ENCODE measurements at regions not wholly inside any gene's neighbourhood (a gene's known extent, or its start where the extent isn't known, plus 50 kb on each side); places are given as distances from the start of the nearest gene placed in this dataset.

GRCh38 chr17:69719474-69720048, 305.1 kb downstream of the MAP2K6 start:
- Histone ChIP-seq H3K36me3 (no peaks in the 10 kb centered on the region), H3K4me2 (no peak overlapping the region), H3K27me3 (no peaks in the 10 kb centered on the region), H4K20me1 (no peaks in the 10 kb centered on the region), H3K4me3 (no peak overlapping the region), H3K9ac (no peak overlapping the region), H3K9me3 (replicated peaks in 1 of 11) (peaks cover 0 to 8% (median 5%) of the 10 kb centered on the region in 11 experiments; a peak in 6 of 22 replicates), H3K27ac (no peak overlapping the region), H3K4me1 (no peaks in the 10 kb centered on the region)
- TF ChIP-seq Cebpa-rat (IDR thresholded peaks at IDR 0.05): no peak

- Histone ChIP-seq H3K27ac (no peak overlapping the region), H3K9ac (no peak overlapping the region), H3K9me3 (replicated peaks in 1 of 11) (no peaks in the 10 kb centered on the region), H3K36me3 (no peaks in the 10 kb centered on the region), H3K4me2 (no peak overlapping the region), H3K27me3 (no peaks in the 10 kb centered on the region), H4K20me1 (no peaks in the 10 kb centered on the region), H3K4me1 (no peaks in the 10 kb centered on the region), H3K4me3 (no peak overlapping the region)
- TF ChIP-seq Cebpa-rat (IDR thresholded peaks at IDR 0.05): no peak
Observed at GRCh38 chr17:69722518-69722917, 308.0 kb downstream of the MAP2K6 start.

- H3K27me3 ChIP-seq: no peaks in the 10 kb centered on the region
- H3K4me3 ChIP-seq: no peak overlapping the region
- no peak overlapping the region for H3K4me2 ChIP-seq
- H3K4me1 ChIP-seq: peaks cover 0 to 6% (median under 1%) of the 10 kb centered on the region in 10 experiments; a peak in 8 of 20 replicates
- no peak overlapping the region for H3K9ac ChIP-seq
- H4K20me1 ChIP-seq: no peaks in the 10 kb centered on the region
- no peak for TF ChIP-seq Cebpa-rat (IDR thresholded peaks at IDR 0.05)
- no peak overlapping the region for H3K27ac ChIP-seq
- H3K36me3 ChIP-seq: no peaks in the 10 kb centered on the region
- H3K9me3 ChIP-seq (replicated peaks in 1 of 11): no peaks in the 10 kb centered on the region
Observed at GRCh38 chr17:69723316-69723715, 308.8 kb downstream of the MAP2K6 start.

- no peak overlapping the region for H3K4me3 ChIP-seq
- no peaks in the 10 kb centered on the region for H3K36me3 ChIP-seq
- no peak overlapping the region for H3K27ac ChIP-seq
- H3K27me3 ChIP-seq: no peaks in the 10 kb centered on the region
- H3K9me3 ChIP-seq (replicated peaks in 1 of 11): no peaks in the 10 kb centered on the region
- peaks cover 0 to 11% (median 3%) of the 10 kb centered on the region in 10 experiments; a peak in 8 of 20 replicates for H3K4me1 ChIP-seq
- no peak overlapping the region for H3K4me2 ChIP-seq
- no peak overlapping the region for H3K9ac ChIP-seq
- no peaks in the 10 kb centered on the region for H4K20me1 ChIP-seq
- no peak for TF ChIP-seq Cebpa-rat (IDR thresholded peaks at IDR 0.05)
Observed at GRCh38 chr17:69723741-69724140, 309.2 kb downstream of the MAP2K6 start.

GRCh38 chr17:69724238-69724637, 309.7 kb downstream of the MAP2K6 start:
- H3K9me3 ChIP-seq (replicated peaks in 1 of 11): no peaks in the 10 kb centered on the region
- no peaks in the 10 kb centered on the region for H3K36me3 ChIP-seq
- no peak overlapping the region for H3K4me3 ChIP-seq
- H3K27ac ChIP-seq: no peak overlapping the region
- no peaks in the 10 kb centered on the region for H3K27me3 ChIP-seq
- no peaks in the 10 kb centered on the region for H4K20me1 ChIP-seq
- no peak for TF ChIP-seq Cebpa-rat (IDR thresholded peaks at IDR 0.05)
- no peak overlapping the region for H3K9ac ChIP-seq
- peaks cover 0 to 12% (median 4%) of the 10 kb centered on the region in 10 experiments; a peak in 8 of 20 replicates for H3K4me1 ChIP-seq
- H3K4me2 ChIP-seq: no peak overlapping the region

GRCh38 chr17:69725146-69725545, 310.6 kb downstream of the MAP2K6 start:
- Histone ChIP-seq H3K27me3 (no peaks in the 10 kb centered on the region), H3K27ac (no peak overlapping the region), H3K9me3 (replicated peaks in 1 of 11) (no peaks in the 10 kb centered on the region), H3K4me2 (no peak overlapping the region), H3K4me1 (peaks cover 0 to 12% (median 4%) of the 10 kb centered on the region in 10 experiments; a peak in 8 of 20 replicates), H4K20me1 (no peaks in the 10 kb centered on the region), H3K36me3 (no peaks in the 10 kb centered on the region), H3K9ac (no peak overlapping the region), H3K4me3 (no peak overlapping the region)
- no peak for TF ChIP-seq Cebpa-rat (IDR thresholded peaks at IDR 0.05)

GRCh38 chr17:69728816-69729215, 314.3 kb downstream of the MAP2K6 start:
- no peaks in the 10 kb centered on the region for H3K27me3 ChIP-seq
- peaks cover 0 to 12% (median 4%) of the 10 kb centered on the region in 10 experiments; a peak in 8 of 20 replicates for H3K4me1 ChIP-seq
- H4K20me1 ChIP-seq: no peaks in the 10 kb centered on the region
- no peak overlapping the region for H3K27ac ChIP-seq
- no peaks in the 10 kb centered on the region for H3K9me3 ChIP-seq (replicated peaks in 1 of 11)
- no peaks in the 10 kb centered on the region for H3K36me3 ChIP-seq
- no peak overlapping the region for H3K4me3 ChIP-seq
- H3K4me2 ChIP-seq: peak overlapping the region in 4 of 11 experiments; percentile 1 to 41 (median 14); a peak in 4 of 22 replicates
- H3K9ac ChIP-seq: no peak overlapping the region
- TF ChIP-seq Cebpa-rat (IDR thresholded peaks at IDR 0.05): no peak

GRCh38 chr17:69729944-69730343, 315.4 kb downstream of the MAP2K6 start:
- Histone ChIP-seq H4K20me1 (no peaks in the 10 kb centered on the region), H3K27ac (no peak overlapping the region), H3K36me3 (no peaks in the 10 kb centered on the region), H3K9ac (no peak overlapping the region), H3K9me3 (replicated peaks in 1 of 11) (no peaks in the 10 kb centered on the region), H3K27me3 (no peaks in the 10 kb centered on the region), H3K4me1 (peaks cover 0 to 12% (median 4%) of the 10 kb centered on the region in 10 experiments; a peak in 8 of 20 replicates), H3K4me3 (no peak overlapping the region), H3K4me2 (no peak overlapping the region)
- no peak for TF ChIP-seq Cebpa-rat (IDR thresholded peaks at IDR 0.05)

- Histone ChIP-seq H3K9me3 (replicated peaks in 1 of 11) (peaks cover 0 to 10% (median 6%) of the 10 kb centered on the region in 11 experiments; a peak in 8 of 22 replicates), H3K4me3 (no peak overlapping the region), H4K20me1 (no peaks in the 10 kb centered on the region), H3K4me1 (peaks cover 0 to 12% (median 4%) of the 10 kb centered on the region in 10 experiments; a peak in 8 of 20 replicates), H3K27ac (no peak overlapping the region), H3K4me2 (no peak overlapping the region), H3K9ac (no peak overlapping the region), H3K27me3 (no peaks in the 10 kb centered on the region), H3K36me3 (no peaks in the 10 kb centered on the region)
- TF ChIP-seq Cebpa-rat (IDR thresholded peaks at IDR 0.05): no peak
Observed at GRCh38 chr17:69732272-69732918, 317.9 kb downstream of the MAP2K6 start.

Data from BLaER1 treated with 17β-estradiol and CSF1 and Interleukin-3, amounts not matched to agents 10 nM and 100 nM (cell line).